ENCODE measurements at regions not wholly inside any gene's neighbourhood (a gene's known extent, or its start where the extent isn't known, plus 50 kb on each side); places are given as distances from the start of the nearest gene placed in this dataset.

DNA sequence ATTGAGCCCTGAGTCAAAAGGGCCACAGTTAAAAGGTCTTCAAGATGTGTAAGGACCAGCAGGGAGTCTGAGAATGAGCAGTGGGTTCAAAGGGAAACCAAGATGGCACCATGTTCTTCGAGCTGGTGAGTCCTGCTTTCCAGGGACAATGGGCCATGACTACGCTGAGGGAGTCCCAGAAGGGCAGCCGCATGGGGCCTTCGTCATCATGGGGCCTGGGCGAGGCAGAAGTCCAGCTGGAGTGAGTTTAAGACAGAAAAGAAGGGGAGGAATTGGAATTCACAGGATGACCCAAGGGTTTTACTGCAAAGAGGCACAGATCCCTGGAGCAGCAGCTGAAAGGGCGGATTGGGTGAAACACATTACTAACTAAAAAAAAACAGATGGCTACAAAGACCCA is 340.8 kb upstream of the MYT1L start:
- Histone ChIP-seq H3K36me3 (ENCODE audit: control insufficient read depth in 1 of 2, insufficient read depth in 2 of 2, low read length in 2 of 2) (no peaks in the 10 kb centered on the region), H3K27ac (ENCODE audit: low read depth, low read length) (no peak overlapping the region), H3K4me3 (replicated peaks in 1 of 2; ENCODE audit: low read depth in 1 of 2, low read length in 2 of 2) (no peak overlapping the region), H4K20me1 (ENCODE audit: insufficient read depth) (no peaks in the 10 kb centered on the region), H3K4me2 (ENCODE audit: low read length) (no peak overlapping the region), H3K79me2 (ENCODE audit: insufficient read depth, low read length) (no peaks in the 10 kb centered on the region), H3K9ac (ENCODE audit: low read length) (no peak overlapping the region), H2AFZ (ENCODE audit: low read depth, low read length, poor library complexity, severe bottlenecking) (no peak overlapping the region), H3K9me2 (ENCODE audit: insufficient read depth) (no peaks in the 10 kb centered on the region), H3K4me1 (ENCODE audit: control insufficient read depth in 1 of 2, insufficient read depth in 2 of 2, low read length in 2 of 2) (no peaks in the 10 kb centered on the region), H3K27me3 (ENCODE audit: insufficient read depth, low read length) (peaks cover 10% of the 10 kb centered on the region), H3K9me3 (ENCODE audit: control insufficient read depth in 1 of 2, insufficient read depth in 1 of 2, low read depth in 1 of 2, low read length in 2 of 2) (no peaks in the 10 kb centered on the region)
- ChIA-PET RAD21 (ENCODE audit: low non-redundant PET in 1 of 2, low total read pairs in 2 of 2, uncharacterized antibody in 2 of 2, unreplicated experiment in 2 of 2) (no interaction called here), CTCF (no interaction called here), POLR2A (no interaction called here)
- no TSS peak for BruUV-seq (replicated peaks)
- DNase-seq (ENCODE audit: low read depth, low spot score) (no peak), ATAC-seq (no peak)
- intact Hi-C loops (cut with micrococcal nuclease): no loop called here
- no peak for TF ChIP-seq POLR2A (IDR thresholded peaks at IDR 0.05; ENCODE audit: borderline replicate concordance, extremely low read depth, insufficient read depth, insufficient read length)
- no peak for TF ChIP-seq CEBPB (IDR thresholded peaks at IDR 0.05; ENCODE audit: low read depth)
- no peak for TF ChIP-seq FOSL1 (IDR thresholded peaks at IDR 0.05; ENCODE audit: low read depth)
- no peak for TF ChIP-seq ELF1 (IDR thresholded peaks at IDR 0.05; ENCODE audit: borderline replicate concordance, low read depth)
- TF ChIP-seq EZH2 (IDR thresholded peaks at IDR 0.05): no peak

DNA sequence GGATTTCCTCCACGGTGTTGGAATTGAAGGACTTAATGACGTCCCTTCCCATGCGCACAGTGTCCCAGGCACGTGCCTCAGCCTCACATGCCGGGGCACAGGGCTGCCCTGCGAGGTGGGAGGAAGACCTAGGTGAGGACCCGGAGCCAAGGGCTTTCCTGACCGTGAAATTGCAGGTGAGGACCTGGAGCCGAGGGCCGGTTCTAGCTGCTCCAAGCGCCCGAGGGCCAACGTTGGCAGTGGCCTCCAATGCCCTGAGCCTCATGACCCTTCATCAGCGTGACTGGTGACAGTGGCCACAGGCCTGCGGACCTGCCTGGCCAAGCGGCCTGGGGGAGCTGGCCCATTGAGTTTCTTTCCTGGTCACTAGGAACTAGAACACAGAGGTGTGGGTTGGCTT is 338.2 kb upstream of the MYT1L start:
- no peak overlapping the region for H3K4me3 ChIP-seq (replicated peaks in 1 of 2; ENCODE audit: low read depth in 1 of 2, low read length in 2 of 2)
- ATAC-seq (no peak), DNase-seq (ENCODE audit: low read depth, low spot score) (no peak)
- H2AFZ ChIP-seq (ENCODE audit: low read depth, low read length, poor library complexity, severe bottlenecking): no peak overlapping the region
- no peak overlapping the region for H3K4me2 ChIP-seq (ENCODE audit: low read length)
- ChIA-PET CTCF (no interaction called here), POLR2A (no interaction called here), RAD21 (ENCODE audit: low non-redundant PET in 1 of 2, low total read pairs in 2 of 2, uncharacterized antibody in 2 of 2, unreplicated experiment in 2 of 2) (no interaction called here)
- no peaks in the 10 kb centered on the region for H3K9me2 ChIP-seq (ENCODE audit: insufficient read depth)
- BruUV-seq (replicated peaks): no TSS peak
- no peaks in the 10 kb centered on the region for H3K36me3 ChIP-seq (ENCODE audit: control insufficient read depth in 1 of 2, insufficient read depth in 2 of 2, low read length in 2 of 2)
- H4K20me1 ChIP-seq (ENCODE audit: insufficient read depth): no peaks in the 10 kb centered on the region
- no peaks in the 10 kb centered on the region for H3K9me3 ChIP-seq (ENCODE audit: control insufficient read depth in 1 of 2, insufficient read depth in 1 of 2, low read depth in 1 of 2, low read length in 2 of 2)
- peaks cover 0 to 8% of the 10 kb centered on the region in 2 experiments; a peak in 2 of 4 replicates for H3K4me1 ChIP-seq (ENCODE audit: control insufficient read depth in 1 of 2, insufficient read depth in 2 of 2, low read length in 2 of 2)
- no peak overlapping the region for H3K9ac ChIP-seq (ENCODE audit: low read length)
- H3K27ac ChIP-seq (ENCODE audit: low read depth, low read length): no peak overlapping the region
- H3K27me3 ChIP-seq (ENCODE audit: insufficient read depth, low read length): peaks cover 4% of the 10 kb centered on the region; the same call in 1 of the 2 replicates
- no peaks in the 10 kb centered on the region for H3K79me2 ChIP-seq (ENCODE audit: insufficient read depth, low read length)
- intact Hi-C loops (cut with micrococcal nuclease): no loop called here
- TF ChIP-seq JUND (IDR thresholded peaks at IDR 0.05) (no peak), TCF7L2 (IDR thresholded peaks at IDR 0.05; ENCODE audit: borderline replicate concordance, extremely low read depth, insufficient read depth, insufficient read length) (no peak), SRF (IDR thresholded peaks at IDR 0.05; ENCODE audit: low read depth) (no peak), CBX3 (IDR thresholded peaks at IDR 0.05; ENCODE audit: low read depth) (no peak), SP1 (IDR thresholded peaks at IDR 0.05; ENCODE audit: low read depth) (no peak), FOSL1 (IDR thresholded peaks at IDR 0.05; ENCODE audit: low read depth) (no peak), POLR2AphosphoS5 (IDR thresholded peaks at IDR 0.05; ENCODE audit: low read depth, low read length) (no peak), ZFX (IDR thresholded peaks at IDR 0.05) (no peak), SIN3A (IDR thresholded peaks at IDR 0.05; ENCODE audit: low read depth) (no peak), CEBPB (IDR thresholded peaks at IDR 0.05; ENCODE audit: low read depth) (no peak), YY1 (IDR thresholded peaks at IDR 0.05; ENCODE audit: extremely low read depth, insufficient replicate concordance, low read depth, low read length) (no peak), ZNF274 (IDR thresholded peaks at IDR 0.05; ENCODE audit: low read depth, low read length) (no peak), EZH2 (IDR thresholded peaks at IDR 0.05) (no peak), ELF1 (IDR thresholded peaks at IDR 0.05; ENCODE audit: borderline replicate concordance, low read depth) (no peak)
- TF ChIP-seq, protein P1, sequence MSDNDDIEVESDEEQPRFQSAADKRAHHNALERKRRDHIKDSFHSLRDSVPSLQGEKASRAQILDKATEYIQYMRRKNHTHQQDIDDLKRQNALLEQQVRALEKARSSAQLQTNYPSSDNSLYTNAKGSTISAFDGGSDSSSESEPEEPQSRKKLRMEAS (IDR thresholded peaks at IDR 0.05): no peak
- TF ChIP-seq, protein P2, sequence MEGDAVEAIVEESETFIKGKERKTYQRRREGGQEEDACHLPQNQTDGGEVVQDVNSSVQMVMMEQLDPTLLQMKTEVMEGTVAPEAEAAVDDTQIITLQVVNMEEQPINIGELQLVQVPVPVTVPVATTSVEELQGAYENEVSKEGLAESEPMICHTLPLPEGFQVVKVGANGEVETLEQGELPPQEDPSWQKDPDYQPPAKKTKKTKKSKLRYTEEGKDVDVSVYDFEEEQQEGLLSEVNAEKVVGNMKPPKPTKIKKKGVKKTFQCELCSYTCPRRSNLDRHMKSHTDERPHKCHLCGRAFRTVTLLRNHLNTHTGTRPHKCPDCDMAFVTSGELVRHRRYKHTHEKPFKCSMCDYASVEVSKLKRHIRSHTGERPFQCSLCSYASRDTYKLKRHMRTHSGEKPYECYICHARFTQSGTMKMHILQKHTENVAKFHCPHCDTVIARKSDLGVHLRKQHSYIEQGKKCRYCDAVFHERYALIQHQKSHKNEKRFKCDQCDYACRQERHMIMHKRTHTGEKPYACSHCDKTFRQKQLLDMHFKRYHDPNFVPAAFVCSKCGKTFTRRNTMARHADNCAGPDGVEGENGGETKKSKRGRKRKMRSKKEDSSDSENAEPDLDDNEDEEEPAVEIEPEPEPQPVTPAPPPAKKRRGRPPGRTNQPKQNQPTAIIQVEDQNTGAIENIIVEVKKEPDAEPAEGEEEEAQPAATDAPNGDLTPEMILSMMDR (IDR thresholded peaks at IDR 0.05 in 2 of 3, conservative IDR thresholded peaks at IDR 0.05 in 1 of 3; ENCODE audit: borderline replicate concordance in 1 of 3, insufficient read depth in 1 of 3, low read depth in 2 of 3, low read length in 2 of 3): no peak
- TF ChIP-seq, protein P3, sequence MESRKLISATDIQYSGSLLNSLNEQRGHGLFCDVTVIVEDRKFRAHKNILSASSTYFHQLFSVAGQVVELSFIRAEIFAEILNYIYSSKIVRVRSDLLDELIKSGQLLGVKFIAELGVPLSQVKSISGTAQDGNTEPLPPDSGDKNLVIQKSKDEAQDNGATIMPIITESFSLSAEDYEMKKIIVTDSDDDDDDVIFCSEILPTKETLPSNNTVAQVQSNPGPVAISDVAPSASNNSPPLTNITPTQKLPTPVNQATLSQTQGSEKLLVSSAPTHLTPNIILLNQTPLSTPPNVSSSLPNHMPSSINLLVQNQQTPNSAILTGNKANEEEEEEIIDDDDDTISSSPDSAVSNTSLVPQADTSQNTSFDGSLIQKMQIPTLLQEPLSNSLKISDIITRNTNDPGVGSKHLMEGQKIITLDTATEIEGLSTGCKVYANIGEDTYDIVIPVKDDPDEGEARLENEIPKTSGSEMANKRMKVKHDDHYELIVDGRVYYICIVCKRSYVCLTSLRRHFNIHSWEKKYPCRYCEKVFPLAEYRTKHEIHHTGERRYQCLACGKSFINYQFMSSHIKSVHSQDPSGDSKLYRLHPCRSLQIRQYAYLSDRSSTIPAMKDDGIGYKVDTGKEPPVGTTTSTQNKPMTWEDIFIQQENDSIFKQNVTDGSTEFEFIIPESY (IDR thresholded peaks at IDR 0.05; ENCODE audit: extremely low read depth, insufficient replicate concordance, low read length): no peak

All from HCT116 (cell line).